ENCODE measurements at regions not wholly inside any gene's neighbourhood (a gene's known extent, or its start where the extent isn't known, plus 50 kb on each side); places are given as distances from the start of the nearest gene placed in this dataset.

GRCh38 chr2:143940720-143941119, 579.2 kb downstream of the ZEB2 start:
- H3K4me1 ChIP-seq (ENCODE audit: insufficient read depth, low read length, poor library complexity, severe bottlenecking), result peaks cover 32% of the 10 kb centered on the region
- ChIA-PET CTCF (no interaction called here), POLR2A (ENCODE audit: low non-redundant PET) (interaction anchor here (0.6 kb wide), 1 partner anchor 386 kb away, joined by 3 read pairs; no protein-coding TSS in a partner anchor)
- no peak overlapping the region for H3K4me3 ChIP-seq (ENCODE audit: low read depth, low read length, poor library complexity, severe bottlenecking)
- intact Hi-C loops (cut with micrococcal nuclease; ENCODE audit: unreplicated experiment), result no loop called here
- no peaks in the 10 kb centered on the region for H3K36me3 ChIP-seq (ENCODE audit: insufficient read depth, low read length, poor library complexity, severe bottlenecking)
- TF ChIP-seq EZH2 (IDR thresholded peaks at IDR 0.05; ENCODE audit: borderline replicate concordance, low read depth, low read length, poor library complexity, severe bottlenecking) (no peak), CTCF (conservative IDR thresholded peaks at IDR 0.05; ENCODE audit: low read depth, low read length) (no peak)
- DNase-seq (ENCODE audit: low spot score), result no peak
- H3K27ac ChIP-seq (ENCODE audit: low read depth, low read length, poor library complexity, severe bottlenecking), result no peak overlapping the region
- H3K27me3 ChIP-seq (replicated peaks; ENCODE audit: insufficient read depth, low read depth, low read length, poor library complexity), result no peaks in the 10 kb centered on the region
- H3K9me3 ChIP-seq (ENCODE audit: low read depth, low read length, poor library complexity, severe bottlenecking), result no peaks in the 10 kb centered on the region
- no TSS peak for BruUV-seq (replicated peaks)

- Histone ChIP-seq H3K36me3 (ENCODE audit: insufficient read depth, low read length, poor library complexity, severe bottlenecking) (no peaks in the 10 kb centered on the region), H3K27me3 (replicated peaks; ENCODE audit: insufficient read depth, low read depth, low read length, poor library complexity) (no peaks in the 10 kb centered on the region), H3K27ac (ENCODE audit: low read depth, low read length, poor library complexity, severe bottlenecking) (peak overlapping the region; percentile 33), H3K9me3 (ENCODE audit: low read depth, low read length, poor library complexity, severe bottlenecking) (no peaks in the 10 kb centered on the region), H3K4me3 (ENCODE audit: low read depth, low read length, poor library complexity, severe bottlenecking) (peak overlapping the region; percentile 11), H3K4me1 (ENCODE audit: insufficient read depth, low read length, poor library complexity, severe bottlenecking) (peaks cover 32% of the 10 kb centered on the region)
- TF ChIP-seq EZH2 (IDR thresholded peaks at IDR 0.05; ENCODE audit: borderline replicate concordance, low read depth, low read length, poor library complexity, severe bottlenecking) (no peak), CTCF (conservative IDR thresholded peaks at IDR 0.05; ENCODE audit: low read depth, low read length) (no peak)
- BruUV-seq (replicated peaks), result no TSS peak
- DNase-seq (ENCODE audit: low spot score), result peak; percentile 65
- CTCF ChIA-PET, result no interaction called here
- POLR2A ChIA-PET (ENCODE audit: low non-redundant PET), result interaction anchor here (0.6 kb wide), 2 partner anchors 387 to 434 kb away, joined by 3 read pairs; no protein-coding TSS in a partner anchor
- intact Hi-C loops (cut with micrococcal nuclease; ENCODE audit: unreplicated experiment), result loop anchor here (10.0 kb wide), 1 partner anchor 375 kb away; no protein-coding TSS in a partner anchor
Measured at GRCh38 chr2:143939626-143940330, 580.1 kb downstream of the ZEB2 start.

GRCh38 chr2:143937723-143938350, 582.1 kb downstream of the ZEB2 start:
- no peaks in the 10 kb centered on the region for H3K36me3 ChIP-seq (ENCODE audit: insufficient read depth, low read length, poor library complexity, severe bottlenecking)
- ChIA-PET POLR2A (ENCODE audit: low non-redundant PET) (no interaction called here), CTCF (interaction anchor here (0.5 kb wide), 1 partner anchor 1652 kb away, joined by 8 read pairs; no protein-coding TSS in a partner anchor)
- peaks cover 32% of the 10 kb centered on the region for H3K4me1 ChIP-seq (ENCODE audit: insufficient read depth, low read length, poor library complexity, severe bottlenecking)
- BruUV-seq (replicated peaks), result no TSS peak
- H3K27me3 ChIP-seq (replicated peaks; ENCODE audit: insufficient read depth, low read depth, low read length, poor library complexity), result no peaks in the 10 kb centered on the region
- TF ChIP-seq CTCF (conservative IDR thresholded peaks at IDR 0.05; ENCODE audit: low read depth, low read length), result no peak
- TF ChIP-seq EZH2 (IDR thresholded peaks at IDR 0.05; ENCODE audit: borderline replicate concordance, low read depth, low read length, poor library complexity, severe bottlenecking), result no peak
- DNase-seq (ENCODE audit: low spot score), result peak; percentile 22
- H3K27ac ChIP-seq (ENCODE audit: low read depth, low read length, poor library complexity, severe bottlenecking), result no peak overlapping the region
- intact Hi-C loops (cut with micrococcal nuclease; ENCODE audit: unreplicated experiment), result loop anchor here (10.0 kb wide), 1 partner anchor 377 kb away; no protein-coding TSS in a partner anchor
- peak overlapping the region; percentile 53 for H3K4me3 ChIP-seq (ENCODE audit: low read depth, low read length, poor library complexity, severe bottlenecking)
- no peaks in the 10 kb centered on the region for H3K9me3 ChIP-seq (ENCODE audit: low read depth, low read length, poor library complexity, severe bottlenecking)
